HG03439 (cell line): ENCODE measurements at regions not wholly inside any gene's neighbourhood (a gene's known extent, or its start where the extent isn't known, plus 50 kb on each side); places are given as distances from the start of the nearest gene placed in this dataset.

Source experiments
- ATAC-seq: cut with Tn5 transposase; IDR thresholded peaks from one replicate; pipeline ENCODE4 v1.9.1; 2021; ENCODE audit warnings: mild to moderate bottlenecking, moderate library complexity; ENCODE audit not compliant: unreplicated experiment

- ATAC-seq: no peak
Measured at GRCh38 chr2:164030623-164031022, 294.8 kb upstream of the FIGN start.

DNA sequence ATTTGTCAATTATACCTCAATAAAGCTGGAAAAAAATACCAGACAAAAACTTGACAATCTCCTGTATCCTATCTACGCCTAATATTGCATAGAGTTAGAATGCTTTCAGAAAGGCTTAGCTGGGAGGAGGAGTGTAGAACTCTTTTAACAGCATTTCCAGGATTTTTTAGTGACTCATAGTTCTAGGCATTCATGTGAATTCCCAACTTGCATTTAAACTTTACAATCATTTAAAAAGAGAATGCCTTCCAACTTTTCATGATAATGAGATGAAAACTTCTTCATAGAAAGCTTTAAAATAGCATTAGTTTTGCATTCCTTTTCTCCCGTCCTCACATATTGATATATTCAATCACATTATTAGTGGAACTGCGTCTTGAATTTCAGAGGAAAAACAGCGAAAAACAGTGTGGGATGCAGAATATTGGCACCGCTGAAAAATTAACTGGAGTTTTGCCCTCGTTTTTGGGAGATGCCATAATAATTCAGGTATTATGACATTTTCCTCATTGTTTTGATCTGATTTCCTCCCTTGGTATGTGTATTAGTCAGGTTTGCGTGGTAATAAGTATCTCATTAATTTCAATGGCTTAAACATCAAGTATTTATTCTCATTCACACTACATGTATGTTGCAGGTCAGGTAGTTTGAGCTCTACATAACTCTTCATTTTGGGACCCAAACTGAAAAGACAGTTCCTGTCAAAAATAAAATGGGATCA, 293.2 kb upstream of the FIGN start:
- no peak for ATAC-seq

DNA sequence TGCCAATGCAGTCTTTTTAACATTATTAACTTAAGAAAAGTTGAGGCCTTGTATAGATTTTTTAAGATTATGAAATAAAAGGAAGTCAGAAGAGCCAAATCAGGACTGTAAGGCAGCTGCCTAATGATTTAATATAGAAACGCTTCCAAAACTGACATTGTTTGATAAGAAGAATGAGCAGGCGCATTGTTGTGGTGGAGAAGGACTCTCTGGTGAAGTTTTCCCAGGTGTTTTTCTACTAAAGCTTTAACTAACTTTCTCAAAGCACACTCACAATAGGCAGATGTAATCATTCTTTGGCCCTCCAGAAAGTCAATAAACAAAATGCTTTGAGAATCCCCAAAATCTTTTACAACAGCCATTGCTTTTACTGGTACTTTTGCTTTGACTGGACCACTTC, 288.6 kb upstream of the FIGN start:
- ATAC-seq: no peak

DNA sequence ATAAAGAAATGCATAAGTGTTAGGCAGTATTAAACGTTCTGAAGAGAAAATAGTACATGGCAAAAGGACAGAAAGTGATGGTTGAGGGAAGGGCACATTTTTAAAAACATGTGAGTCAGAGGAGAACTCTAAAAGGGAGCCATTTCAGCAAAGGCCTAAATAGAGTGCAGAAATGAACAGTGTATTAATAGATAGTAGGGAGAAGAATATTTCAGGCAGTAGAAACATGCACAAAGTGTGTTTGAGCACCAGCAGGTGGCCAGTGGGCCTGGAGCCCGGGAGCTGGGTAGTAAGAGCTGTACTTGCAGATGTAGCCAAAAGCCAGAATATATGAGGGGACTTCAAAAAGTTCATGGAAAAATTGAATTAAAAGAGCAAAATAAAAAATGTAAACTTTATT, 288.1 kb upstream of the FIGN start:
- ATAC-seq: no peak

DNA sequence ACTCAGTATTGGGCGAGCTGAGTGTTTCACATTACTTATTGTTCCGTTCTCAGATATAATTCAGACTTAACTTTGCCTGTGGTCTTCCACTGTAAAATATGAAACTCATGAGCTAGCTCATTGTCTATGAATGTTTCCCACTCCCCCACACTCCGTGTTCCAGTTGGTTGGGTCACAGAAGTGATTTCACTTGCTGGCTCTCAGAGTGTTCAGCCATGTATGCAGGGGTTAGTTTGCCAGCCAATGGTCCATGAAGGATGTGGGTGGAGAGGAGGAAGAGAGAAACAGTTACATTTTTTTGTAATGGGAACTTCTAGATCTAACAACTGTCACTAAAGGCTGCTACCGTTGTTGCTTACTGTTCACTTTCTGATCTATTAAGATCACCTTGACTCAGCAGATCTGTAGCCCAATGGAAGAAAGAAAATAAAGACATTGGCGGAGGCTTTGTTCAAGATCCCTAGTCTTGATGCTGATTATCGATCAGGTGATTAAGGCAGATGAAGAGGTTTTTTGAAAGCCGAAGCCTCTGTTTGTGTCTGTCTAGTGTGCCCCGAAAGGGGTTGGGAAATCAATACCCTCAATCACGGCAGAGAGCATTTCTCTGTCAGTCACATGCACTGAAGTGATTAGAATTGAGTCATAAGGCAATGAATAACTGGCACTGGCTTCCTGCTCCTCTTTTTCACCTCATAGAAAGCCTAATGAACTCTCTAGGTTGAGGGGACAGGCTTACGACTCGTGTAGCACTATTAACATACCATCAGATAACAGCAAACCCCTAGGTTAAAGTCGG, 279.7 kb upstream of the FIGN start:
- peak; percentile 97 for ATAC-seq

GRCh38 chr2:164014791-164015190, 279.0 kb upstream of the FIGN start:
- ATAC-seq: no peak

DNA sequence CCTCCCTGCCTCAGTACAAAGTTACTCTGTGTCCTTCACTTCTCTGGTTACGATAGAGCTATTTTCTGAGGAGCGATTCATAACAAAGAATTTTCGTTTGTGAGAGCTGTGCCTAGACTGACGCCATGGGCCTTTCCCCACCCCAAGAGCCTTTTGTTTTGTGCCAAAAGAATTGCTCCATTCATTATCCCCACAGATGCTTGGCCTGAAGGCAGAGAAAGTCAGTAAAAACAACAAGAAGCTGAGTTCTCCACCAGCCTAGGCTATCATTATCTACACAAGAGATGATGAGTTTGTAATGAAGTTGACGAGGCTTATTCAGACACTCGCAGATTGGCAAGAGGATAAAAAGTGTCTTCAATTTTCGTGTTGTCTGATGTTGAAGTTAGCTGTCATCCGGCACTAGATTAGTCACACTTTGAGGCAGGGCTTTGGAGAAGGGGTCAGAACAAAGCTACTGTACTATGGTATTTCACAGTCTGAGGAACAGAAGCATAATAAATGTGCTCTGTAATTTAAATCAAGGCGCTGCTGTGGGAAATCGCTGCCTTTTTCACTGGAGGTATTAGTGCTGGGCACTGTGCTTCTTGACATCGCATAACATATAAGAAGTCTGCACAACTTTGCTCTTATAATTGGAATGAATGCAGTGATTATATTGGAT, 278.4 kb upstream of the FIGN start:
- ATAC-seq: no peak

GRCh38 chr2:164012581-164012980, 276.8 kb upstream of the FIGN start:
- ATAC-seq: no peak

DNA sequence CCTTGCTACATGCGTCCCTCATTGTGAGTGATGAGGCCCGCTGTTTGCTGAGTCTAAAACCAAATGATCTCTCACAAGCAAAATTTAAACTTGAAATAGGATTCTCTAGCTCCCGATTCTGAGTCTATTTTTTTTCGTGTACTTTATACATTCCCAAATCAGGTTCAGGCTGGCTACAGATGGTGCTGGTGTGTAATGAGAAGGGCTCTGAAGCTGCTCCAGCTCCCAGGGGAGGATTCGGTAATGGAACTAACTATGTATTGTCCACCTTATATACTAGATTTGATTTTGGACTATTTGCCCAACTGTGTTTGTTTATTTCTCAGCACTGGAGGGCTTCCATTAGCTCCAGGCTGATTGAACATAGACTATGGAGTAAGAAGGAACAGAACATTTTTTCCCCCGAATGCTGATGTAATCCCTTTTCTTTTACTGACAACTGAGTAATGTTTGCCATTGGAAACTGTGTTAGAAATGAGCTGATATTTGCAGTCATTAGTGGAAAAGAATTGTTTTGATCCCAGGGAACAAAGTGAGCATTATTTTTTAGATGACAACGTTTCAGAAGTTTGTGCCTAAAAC, 274.0 kb upstream of the FIGN start:
- ATAC-seq: no peak

GRCh38 chr2:164008752-164009151, 272.9 kb upstream of the FIGN start:
- ATAC-seq: no peak

GRCh38 chr2:164006704-164007103, 270.9 kb upstream of the FIGN start:
- ATAC-seq: no peak

DNA sequence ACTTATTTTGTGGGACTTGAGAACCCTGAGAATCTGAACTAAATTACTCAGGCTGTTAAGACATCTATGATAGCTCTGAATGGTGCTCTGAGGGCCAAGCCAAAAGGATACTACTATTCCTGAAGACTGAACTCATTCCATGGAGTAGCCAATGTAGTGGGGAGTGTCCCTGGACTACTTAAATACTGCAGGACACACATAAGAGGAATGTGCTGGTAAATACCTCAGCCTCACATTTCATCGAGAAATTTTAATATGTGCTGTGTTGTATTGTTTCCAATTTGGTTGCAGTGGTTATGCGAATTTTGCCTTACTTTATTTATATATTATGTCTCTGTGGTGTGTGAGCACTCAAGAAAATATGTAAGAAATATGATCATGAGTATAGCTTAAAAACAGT, 264.4 kb upstream of the FIGN start:
- ATAC-seq: no peak

GRCh38 chr2:163997466-163997865, 261.7 kb upstream of the FIGN start:
- no peak for ATAC-seq

GRCh38 chr2:163990541-163990940, 254.7 kb upstream of the FIGN start:
- ATAC-seq: no peak

DNA sequence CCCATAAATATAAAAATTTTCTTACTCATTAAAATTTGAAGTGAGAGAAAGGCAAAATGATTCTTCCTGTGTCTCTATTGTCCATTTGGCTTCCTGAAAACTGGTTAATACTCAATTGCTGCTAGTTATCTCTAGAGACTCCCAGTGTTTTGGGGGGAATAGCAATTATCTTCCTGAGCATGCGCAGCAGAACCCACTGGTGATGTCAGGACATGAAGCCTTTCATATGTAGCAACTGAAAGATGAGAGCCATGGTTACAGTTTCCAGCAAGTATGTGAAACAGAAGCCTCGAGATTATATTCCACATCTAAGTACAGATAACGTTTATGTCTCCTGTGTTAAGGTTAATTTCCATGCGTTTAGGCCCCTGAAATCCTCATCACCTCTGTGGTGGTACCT, 254.3 kb upstream of the FIGN start:
- ATAC-seq: no peak

- ATAC-seq: no peak
Measured at GRCh38 chr2:163987175-163987940, 251.6 kb upstream of the FIGN start.

- ATAC-seq: no peak
Measured at GRCh38 chr2:163984986-163985385, 249.2 kb upstream of the FIGN start.

GRCh38 chr2:163983911-163984310, 248.1 kb upstream of the FIGN start:
- no peak for ATAC-seq

GRCh38 chr2:163982938-163983337, 247.1 kb upstream of the FIGN start:
- ATAC-seq: no peak

- no peak for ATAC-seq
Measured at GRCh38 chr2:163974766-163975165, 239.0 kb upstream of the FIGN start.
